Left ventricle myocardium inferior (tissue), 1 donor: ENCODE measurements at regions not wholly inside any gene's neighbourhood (a gene's known extent, or its start where the extent isn't known, plus 50 kb on each side); places are given as distances from the start of the nearest gene placed in this dataset.

ENCODE experiments used
- DNase-seq: peaks from one replicate; pipeline ENCODE4 v3.0.0-alpha.2; 2020
- H3K27ac ChIP-seq: fragments of 200-600 bp; replicated peaks from 2 replicates; pipeline ENCODE4 v1.8.0; 2021
- H3K27me3 ChIP-seq: fragments of 200-600 bp; 2 replicates; pipeline ENCODE4 v1.8.0; 2021; ENCODE audit warnings: low read depth
- H3K36me3 ChIP-seq: fragments of 200-600 bp; 2 replicates; pipeline ENCODE4 v1.8.0; 2021
- H3K4me1 ChIP-seq: fragments of 200-600 bp; 2 replicates; pipeline ENCODE4 v1.8.0; 2021
- H3K4me3 ChIP-seq: fragments of 200-600 bp; 2 replicates; pipeline ENCODE4 v1.8.0; 2021; ENCODE audit warnings: mild to moderate bottlenecking, moderate library complexity
- H3K9me3 ChIP-seq: fragments of 200-600 bp; replicated peaks from 2 replicates; pipeline ENCODE4 v1.8.0; 2021
- intact Hi-C: fragments of 100-400 bp; cut with micrococcal nuclease; formaldehyde crosslinking; loops from one replicate; pipeline ENCODE4 v1.11.0; 2022
- TF ChIP-seq, protein P1 (sequence below): fragments of 200-600 bp; IDR thresholded peaks from 2 replicates; pipeline ENCODE4 v1.8.0; 2021; ENCODE audit warnings: antibody characterized with exemption, mild to moderate bottlenecking, borderline replicate concordance
- donor health status: DM: no; HTN: yes; CAD: no; lungs with severe emphysema.

GRCh38 chr2:216758256-216759155 is 63.2 kb upstream of the IGFBP5 start:
- Histone ChIP-seq H3K36me3 (no peaks in the 10 kb centered on the region), H3K4me3 (no peak overlapping the region), H3K4me1 (peaks cover 21% of the 10 kb centered on the region), H3K9me3 (no peaks in the 10 kb centered on the region), H3K27me3 (no peaks in the 10 kb centered on the region), H3K27ac (no peak overlapping the region)
- DNase-seq: no peak
- TF ChIP-seq, protein P1, sequence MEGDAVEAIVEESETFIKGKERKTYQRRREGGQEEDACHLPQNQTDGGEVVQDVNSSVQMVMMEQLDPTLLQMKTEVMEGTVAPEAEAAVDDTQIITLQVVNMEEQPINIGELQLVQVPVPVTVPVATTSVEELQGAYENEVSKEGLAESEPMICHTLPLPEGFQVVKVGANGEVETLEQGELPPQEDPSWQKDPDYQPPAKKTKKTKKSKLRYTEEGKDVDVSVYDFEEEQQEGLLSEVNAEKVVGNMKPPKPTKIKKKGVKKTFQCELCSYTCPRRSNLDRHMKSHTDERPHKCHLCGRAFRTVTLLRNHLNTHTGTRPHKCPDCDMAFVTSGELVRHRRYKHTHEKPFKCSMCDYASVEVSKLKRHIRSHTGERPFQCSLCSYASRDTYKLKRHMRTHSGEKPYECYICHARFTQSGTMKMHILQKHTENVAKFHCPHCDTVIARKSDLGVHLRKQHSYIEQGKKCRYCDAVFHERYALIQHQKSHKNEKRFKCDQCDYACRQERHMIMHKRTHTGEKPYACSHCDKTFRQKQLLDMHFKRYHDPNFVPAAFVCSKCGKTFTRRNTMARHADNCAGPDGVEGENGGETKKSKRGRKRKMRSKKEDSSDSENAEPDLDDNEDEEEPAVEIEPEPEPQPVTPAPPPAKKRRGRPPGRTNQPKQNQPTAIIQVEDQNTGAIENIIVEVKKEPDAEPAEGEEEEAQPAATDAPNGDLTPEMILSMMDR: no peak
- intact Hi-C loops: no loop called here

DNA sequence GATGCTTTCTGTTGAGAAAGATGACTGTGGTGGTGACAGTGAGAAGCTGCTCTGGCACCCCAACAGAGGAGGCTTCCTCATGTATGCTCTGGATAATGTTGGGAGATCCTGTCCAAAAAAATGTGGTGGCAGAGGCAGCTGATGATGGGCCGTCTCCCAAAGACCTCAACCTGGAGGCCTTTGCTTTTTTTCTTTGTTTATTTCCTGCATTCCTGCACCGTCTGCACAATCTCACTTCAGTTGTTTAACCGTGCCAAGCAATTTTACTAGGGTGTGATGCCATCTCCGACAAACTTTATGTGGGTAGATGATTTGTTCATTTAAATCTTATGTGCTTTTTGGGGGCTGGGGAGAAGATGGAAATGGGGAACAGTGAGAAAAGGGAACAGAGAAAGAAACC is 62.2 kb upstream of the IGFBP5 start:
- H3K27me3 ChIP-seq: no peaks in the 10 kb centered on the region
- H3K9me3 ChIP-seq: no peaks in the 10 kb centered on the region
- H3K27ac ChIP-seq: no peak overlapping the region
- TF ChIP-seq, protein P1: no peak
- no peaks in the 10 kb centered on the region for H3K36me3 ChIP-seq
- peaks cover 31% of the 10 kb centered on the region for H3K4me1 ChIP-seq
- DNase-seq: no peak
- intact Hi-C loops: no loop called here
- no peak overlapping the region for H3K4me3 ChIP-seq

- intact Hi-C loops: no loop called here
- Histone ChIP-seq H3K4me3 (no peak overlapping the region), H3K27ac (no peak overlapping the region), H3K36me3 (no peaks in the 10 kb centered on the region), H3K9me3 (no peaks in the 10 kb centered on the region), H3K27me3 (no peaks in the 10 kb centered on the region), H3K4me1 (peaks cover 33% of the 10 kb centered on the region)
- DNase-seq: no peak
- TF ChIP-seq, protein P1: no peak
These were observed 61.1 kb upstream of the IGFBP5 start for GRCh38 chr2:216756435-216756834.

- Histone ChIP-seq H3K4me1 (peaks cover 23% of the 10 kb centered on the region), H3K27me3 (no peaks in the 10 kb centered on the region), H3K36me3 (no peaks in the 10 kb centered on the region), H3K9me3 (no peaks in the 10 kb centered on the region), H3K4me3 (no peak overlapping the region), H3K27ac (no peak overlapping the region)
- intact Hi-C loops: no loop called here
- TF ChIP-seq, protein P1: no peak
- no peak for DNase-seq
These were observed 59.5 kb upstream of the IGFBP5 start for GRCh38 chr2:216754812-216755211.

DNA sequence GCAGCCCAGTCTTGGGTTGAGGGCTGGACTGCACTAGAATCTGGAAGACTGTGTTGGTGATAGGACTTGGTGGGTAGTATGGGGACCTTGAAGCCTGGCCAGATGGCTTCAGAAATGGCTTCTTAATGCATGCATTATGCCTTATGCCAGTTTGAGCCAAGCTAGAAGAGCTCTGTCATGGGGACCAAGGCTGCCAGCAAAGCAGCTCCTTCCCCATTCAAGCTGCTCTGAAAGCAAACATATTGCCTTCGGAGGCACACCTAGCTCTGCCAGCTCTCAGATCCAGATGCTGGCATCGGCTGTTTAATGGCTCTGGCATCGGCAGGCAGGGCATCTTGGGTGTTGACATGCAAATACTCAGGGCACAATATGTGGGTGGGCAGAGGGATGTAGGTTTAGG is 59.0 kb upstream of the IGFBP5 start:
- H3K4me3 ChIP-seq: no peak overlapping the region
- no peak for DNase-seq
- TF ChIP-seq, protein P1: no peak
- H3K36me3 ChIP-seq: no peaks in the 10 kb centered on the region
- H3K27ac ChIP-seq: no peak overlapping the region
- intact Hi-C loops: no loop called here
- H3K9me3 ChIP-seq: no peaks in the 10 kb centered on the region
- H3K27me3 ChIP-seq: no peaks in the 10 kb centered on the region
- H3K4me1 ChIP-seq: peaks cover 23% of the 10 kb centered on the region
